ENCODE measurements at regions not wholly inside any gene's neighbourhood (a gene's known extent, or its start where the extent isn't known, plus 50 kb on each side); places are given as distances from the start of the nearest gene placed in this dataset.

DNA sequence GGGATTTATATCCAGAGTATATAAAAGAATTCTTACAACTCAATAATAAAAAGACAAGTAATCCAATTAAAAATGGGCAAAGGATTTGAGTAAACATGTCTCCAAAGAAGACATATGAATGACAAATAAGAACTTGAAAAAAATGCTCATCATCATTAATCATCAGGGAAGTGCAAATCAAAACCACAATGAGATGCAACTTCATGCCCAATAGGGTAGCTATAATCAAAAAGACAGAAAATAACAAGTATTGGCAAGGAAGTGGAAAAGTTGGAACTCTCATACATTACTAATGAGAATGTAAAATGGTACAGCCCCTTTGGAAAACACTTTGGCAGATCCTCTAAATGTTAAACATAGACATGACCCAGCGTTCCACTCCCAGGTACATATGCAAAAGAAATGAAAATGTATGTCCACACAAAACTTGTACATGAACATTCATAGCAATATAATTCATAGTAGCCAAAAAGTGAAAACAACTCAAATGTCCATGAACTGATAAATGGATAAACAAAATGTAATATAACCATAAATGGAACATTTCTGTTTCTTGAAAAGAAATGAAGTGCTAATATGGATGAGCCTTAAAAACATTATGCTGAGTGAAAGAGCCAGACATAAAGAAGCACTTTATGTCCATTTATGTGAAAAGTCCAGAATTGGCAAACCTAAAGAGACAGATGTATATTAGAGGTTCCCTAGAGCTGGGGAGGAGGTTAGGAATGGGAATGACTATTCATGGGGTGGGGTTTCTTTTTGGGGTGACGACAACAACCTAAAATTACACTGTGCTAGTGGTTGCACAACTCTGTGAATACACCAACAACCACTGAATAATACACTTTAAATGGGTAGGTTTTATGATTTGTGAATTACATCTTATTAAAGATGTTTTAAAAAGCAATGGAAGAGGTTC lies 259.7 kb downstream of the RHOU start:
- no peaks in the 10 kb centered on the region for H3F3A ChIP-seq (ENCODE audit: insufficient read depth, low read length, poor library complexity, severe bottlenecking)
- H3K4me3 ChIP-seq (ENCODE audit: low read length), result no peak overlapping the region
- H3K4me2 ChIP-seq (ENCODE audit: low read length), result no peak overlapping the region
- H3K9me2 ChIP-seq (ENCODE audit: insufficient read depth, low read length), result no peaks in the 10 kb centered on the region
- H4K20me1 ChIP-seq (ENCODE audit: insufficient read depth), result no peaks in the 10 kb centered on the region
- no peaks in the 10 kb centered on the region for H3K9me3 ChIP-seq (ENCODE audit: low read length)
- no peak overlapping the region for H2AFZ ChIP-seq (ENCODE audit: low read depth, low read length)
- H3K27ac ChIP-seq (ENCODE audit: low read length), result no peak overlapping the region
- no peak for TF ChIP-seq CTCF (IDR thresholded peaks at IDR 0.05; ENCODE audit: poor library complexity, severe bottlenecking)
- no peaks in the 10 kb centered on the region for H3K79me2 ChIP-seq (replicated peaks; ENCODE audit: insufficient read depth, low read length)
- no peak overlapping the region for H3K9ac ChIP-seq (ENCODE audit: low read length)
- no peaks in the 10 kb centered on the region for H3K27me3 ChIP-seq (ENCODE audit: insufficient read depth, low read depth, low read length)
- no peaks in the 10 kb centered on the region for H3K36me3 ChIP-seq (ENCODE audit: insufficient read depth, low read length)

DNA sequence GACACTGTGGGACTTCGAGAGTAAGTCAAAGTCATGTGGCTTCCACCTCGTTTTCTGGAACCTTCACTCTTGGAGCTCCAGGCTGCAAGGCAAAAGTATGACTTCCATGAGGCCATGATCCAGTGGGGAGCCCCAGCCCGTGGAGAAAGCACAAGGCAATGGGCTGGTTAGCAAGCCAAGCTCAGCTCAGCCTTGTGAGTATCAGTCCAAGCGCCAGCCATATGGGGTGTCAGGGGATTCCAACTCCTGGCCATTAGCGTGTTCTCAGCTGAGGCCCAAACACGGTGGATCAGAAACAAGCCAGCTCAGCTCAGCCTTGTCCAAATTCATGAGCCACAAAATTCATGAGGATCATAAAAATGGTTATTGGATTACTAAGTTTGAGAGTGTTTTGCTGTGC lies 261.0 kb downstream of the RHOU start:
- no peaks in the 10 kb centered on the region for H3K9me2 ChIP-seq (ENCODE audit: insufficient read depth, low read length)
- no peaks in the 10 kb centered on the region for H4K20me1 ChIP-seq (ENCODE audit: insufficient read depth)
- H3K4me3 ChIP-seq (ENCODE audit: low read length), result no peak overlapping the region
- H3K9ac ChIP-seq (ENCODE audit: low read length), result no peak overlapping the region
- no peaks in the 10 kb centered on the region for H3F3A ChIP-seq (ENCODE audit: insufficient read depth, low read length, poor library complexity, severe bottlenecking)
- TF ChIP-seq SMC3 (conservative IDR thresholded peaks at IDR 0.05; ENCODE audit: poor library complexity), result no peak
- no peaks in the 10 kb centered on the region for H3K36me3 ChIP-seq (ENCODE audit: insufficient read depth, low read length)
- H3K27ac ChIP-seq (ENCODE audit: low read length), result no peak overlapping the region
- no peak overlapping the region for H3K4me2 ChIP-seq (ENCODE audit: low read length)
- H3K79me2 ChIP-seq (replicated peaks; ENCODE audit: insufficient read depth, low read length), result no peaks in the 10 kb centered on the region
- H3K9me3 ChIP-seq (ENCODE audit: low read length), result no peaks in the 10 kb centered on the region
- H3K27me3 ChIP-seq (ENCODE audit: insufficient read depth, low read depth, low read length), result no peaks in the 10 kb centered on the region
- H2AFZ ChIP-seq (ENCODE audit: low read depth, low read length), result no peak overlapping the region

DNA sequence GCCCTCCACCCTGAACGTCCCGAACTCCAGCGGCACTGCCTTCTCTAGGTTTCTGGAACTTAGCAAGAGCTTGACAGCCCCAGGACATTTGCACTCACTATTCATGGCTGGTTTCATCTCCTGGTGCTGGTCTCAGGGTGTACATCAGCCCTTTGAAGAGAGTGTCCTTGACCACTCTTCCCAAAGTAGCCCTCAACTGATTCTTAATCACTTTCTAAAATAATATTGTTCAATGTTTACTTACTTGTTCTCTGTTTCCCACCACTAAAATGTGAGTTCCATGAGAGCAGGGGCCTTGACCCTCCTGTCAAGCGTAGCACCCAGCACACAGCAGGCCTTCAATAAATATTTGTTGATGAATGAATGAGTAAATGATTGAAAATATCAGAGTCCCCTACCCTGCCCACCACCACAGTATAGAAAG lies 262.5 kb downstream of the RHOU start:
- Histone ChIP-seq H3K4me3 (ENCODE audit: low read length) (no peak overlapping the region), H2AFZ (ENCODE audit: low read depth, low read length) (no peak overlapping the region), H3F3A (ENCODE audit: insufficient read depth, low read length, poor library complexity, severe bottlenecking) (no peaks in the 10 kb centered on the region), H3K9me3 (ENCODE audit: low read length) (no peaks in the 10 kb centered on the region), H3K27me3 (ENCODE audit: insufficient read depth, low read depth, low read length) (no peaks in the 10 kb centered on the region), H3K79me2 (replicated peaks; ENCODE audit: insufficient read depth, low read length) (no peaks in the 10 kb centered on the region), H3K36me3 (ENCODE audit: insufficient read depth, low read length) (no peaks in the 10 kb centered on the region), H3K4me2 (ENCODE audit: low read length) (no peak overlapping the region), H3K27ac (ENCODE audit: low read length) (no peak overlapping the region), H4K20me1 (ENCODE audit: insufficient read depth) (no peaks in the 10 kb centered on the region), H3K9me2 (ENCODE audit: insufficient read depth, low read length) (no peaks in the 10 kb centered on the region), H3K9ac (ENCODE audit: low read length) (no peak overlapping the region)
- TF ChIP-seq RAD21 (conservative IDR thresholded peaks at IDR 0.05) (no peak), SMC3 (conservative IDR thresholded peaks at IDR 0.05; ENCODE audit: poor library complexity) (no peak), EP300 (conservative IDR thresholded peaks at IDR 0.05; ENCODE audit: poor library complexity, severe bottlenecking) (no peak)

GRCh38 chr1:228998179-228998578 lies 262.9 kb downstream of the RHOU start:
- Histone ChIP-seq H3K9me2 (ENCODE audit: insufficient read depth, low read length) (no peaks in the 10 kb centered on the region), H3K9ac (ENCODE audit: low read length) (no peak overlapping the region), H3K27ac (ENCODE audit: low read length) (no peak overlapping the region), H3F3A (ENCODE audit: insufficient read depth, low read length, poor library complexity, severe bottlenecking) (no peaks in the 10 kb centered on the region), H3K27me3 (ENCODE audit: insufficient read depth, low read depth, low read length) (no peaks in the 10 kb centered on the region), H3K36me3 (ENCODE audit: insufficient read depth, low read length) (no peaks in the 10 kb centered on the region), H3K4me3 (ENCODE audit: low read length) (no peak overlapping the region), H3K4me2 (ENCODE audit: low read length) (no peak overlapping the region), H2AFZ (ENCODE audit: low read depth, low read length) (no peak overlapping the region), H3K9me3 (ENCODE audit: low read length) (no peaks in the 10 kb centered on the region), H4K20me1 (ENCODE audit: insufficient read depth) (no peaks in the 10 kb centered on the region), H3K79me2 (replicated peaks; ENCODE audit: insufficient read depth, low read length) (no peaks in the 10 kb centered on the region)
- TF ChIP-seq EP300 (conservative IDR thresholded peaks at IDR 0.05; ENCODE audit: poor library complexity, severe bottlenecking) (no peak), POLR2AphosphoS5 (IDR thresholded peaks at IDR 0.05) (no peak), RAD21 (conservative IDR thresholded peaks at IDR 0.05) (no peak)
